ENCODE measurements at regions not wholly inside any gene's neighbourhood (a gene's known extent, or its start where the extent isn't known, plus 50 kb on each side); places are given as distances from the start of the nearest gene placed in this dataset.

DNA sequence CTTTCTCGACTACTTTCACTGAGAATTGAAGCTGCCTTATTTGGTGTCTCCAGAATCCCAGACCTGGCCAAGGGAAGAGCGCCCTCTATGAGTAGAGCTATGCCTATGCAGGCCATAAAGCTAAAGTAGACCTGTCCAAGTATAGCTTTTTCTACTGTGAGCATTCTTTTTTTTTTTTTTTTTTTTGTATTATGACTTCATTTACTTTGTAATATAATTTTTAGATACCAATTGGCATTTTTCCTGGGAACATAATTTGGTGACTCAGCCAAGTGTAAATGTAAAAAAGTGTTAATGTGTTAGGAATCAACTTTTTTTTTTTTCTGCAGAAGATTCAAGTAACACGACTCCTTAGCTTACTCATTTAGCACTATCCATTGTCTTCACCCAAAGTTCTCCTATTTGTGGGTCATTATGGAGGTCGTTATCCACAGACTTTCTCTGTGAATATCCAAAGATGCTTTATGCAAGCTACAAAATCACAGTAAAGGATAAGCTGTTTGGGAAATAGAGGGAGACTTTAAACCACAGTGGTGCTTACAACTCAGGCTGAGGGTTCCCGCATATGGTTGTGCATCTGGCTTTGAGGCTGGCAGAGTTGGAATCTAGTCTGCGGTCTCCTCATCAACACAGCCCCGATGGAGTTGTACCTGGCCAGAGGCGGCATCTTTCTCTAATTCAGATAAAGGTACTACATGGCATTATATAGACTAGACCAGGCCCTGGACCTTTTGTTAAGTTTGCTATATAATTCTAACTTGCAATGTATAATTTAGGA lies 1040.2 kb upstream of the SORCS1 start:
- H3K4me3 Mint-ChIP-seq: no peak overlapping the region
- POLR2A ChIA-PET: no interaction called here
- H3K9me3 Mint-ChIP-seq: peaks cover 1% of the 10 kb centered on the region
- no peaks in the 10 kb centered on the region for H3K27me3 Mint-ChIP-seq
- H3K36me3 Mint-ChIP-seq: no peaks in the 10 kb centered on the region
- DNase-seq (no peak), ATAC-seq (ENCODE audit: low read depth) (no peak)
- H3K27ac Mint-ChIP-seq: no peak overlapping the region
- no peaks in the 10 kb centered on the region for H3K4me1 Mint-ChIP-seq

DNA sequence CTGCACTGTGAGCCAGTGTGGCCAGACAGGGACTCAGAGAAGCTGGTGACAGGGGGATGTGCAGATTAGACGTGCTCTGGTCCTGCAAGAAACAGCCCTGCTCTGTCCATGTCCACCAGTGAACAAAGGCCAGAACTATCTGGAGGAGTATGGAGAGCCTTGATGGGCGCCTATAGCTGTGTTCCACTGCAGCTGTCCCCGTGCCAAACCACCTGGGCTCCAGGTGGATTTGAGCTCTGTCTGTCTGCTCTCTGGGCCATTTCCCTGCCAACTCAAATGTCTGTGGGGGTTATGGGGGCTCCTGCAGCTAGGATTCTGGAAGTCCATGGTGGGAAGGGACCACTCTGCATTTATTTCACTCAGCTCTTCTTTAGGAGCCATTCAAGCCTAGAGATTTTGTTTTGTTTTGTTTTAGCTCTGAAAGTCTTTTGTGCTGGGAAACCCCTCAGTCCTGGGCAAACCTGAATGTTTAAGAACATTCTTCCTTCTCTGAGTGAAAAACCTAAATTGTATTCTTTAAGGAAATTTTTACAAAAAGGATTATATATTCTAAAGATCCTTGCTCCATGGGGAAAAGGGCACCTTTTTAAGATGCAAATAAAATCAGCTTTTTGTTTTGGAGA lies 1039.5 kb upstream of the SORCS1 start:
- DNase-seq (no peak), ATAC-seq (ENCODE audit: low read depth) (no peak)
- H3K4me1 Mint-ChIP-seq: no peaks in the 10 kb centered on the region
- POLR2A ChIA-PET: no interaction called here
- no peaks in the 10 kb centered on the region for H3K27me3 Mint-ChIP-seq
- no peaks in the 10 kb centered on the region for H3K36me3 Mint-ChIP-seq
- no peak overlapping the region for H3K4me3 Mint-ChIP-seq
- peaks cover 1% of the 10 kb centered on the region for H3K9me3 Mint-ChIP-seq
- no peak overlapping the region for H3K27ac Mint-ChIP-seq

DNA sequence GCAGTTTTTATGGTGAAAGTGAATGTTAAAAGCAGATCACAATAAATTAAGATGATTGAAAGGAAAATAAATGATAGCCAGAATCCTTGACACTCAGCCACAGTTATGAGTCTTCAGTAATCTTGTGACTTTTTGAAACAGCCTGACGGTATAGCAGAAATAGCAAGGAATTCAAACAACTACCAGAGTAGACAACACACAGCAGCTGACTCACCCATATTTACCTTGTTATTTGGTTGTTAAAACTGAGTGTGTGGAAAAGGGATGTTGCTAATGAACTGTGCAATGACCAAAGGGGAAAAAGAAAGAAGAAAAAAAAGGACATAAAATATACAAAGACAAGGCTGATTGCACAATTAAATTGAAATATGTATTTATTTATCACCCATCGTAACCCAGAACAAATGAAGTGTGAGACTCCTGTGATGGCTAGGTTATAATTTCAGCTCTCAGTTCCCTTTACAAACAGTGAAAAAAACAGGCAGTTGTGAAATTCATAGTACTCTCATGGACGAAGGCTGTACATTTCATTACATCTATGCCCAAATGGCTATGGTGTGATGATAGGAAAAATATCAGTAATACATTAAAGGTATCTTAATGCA lies 1023.0 kb upstream of the SORCS1 start:
- no peak for DNase-seq
- no peak for ATAC-seq (ENCODE audit: low read depth)
- Mint-ChIP-seq H3K27ac (no peak overlapping the region), H3K36me3 (no peaks in the 10 kb centered on the region), H3K9me3 (peaks cover 1% of the 10 kb centered on the region), H3K4me1 (no peaks in the 10 kb centered on the region), H3K4me3 (no peak overlapping the region), H3K27me3 (no peaks in the 10 kb centered on the region)
- POLR2A ChIA-PET: no interaction called here

DNA sequence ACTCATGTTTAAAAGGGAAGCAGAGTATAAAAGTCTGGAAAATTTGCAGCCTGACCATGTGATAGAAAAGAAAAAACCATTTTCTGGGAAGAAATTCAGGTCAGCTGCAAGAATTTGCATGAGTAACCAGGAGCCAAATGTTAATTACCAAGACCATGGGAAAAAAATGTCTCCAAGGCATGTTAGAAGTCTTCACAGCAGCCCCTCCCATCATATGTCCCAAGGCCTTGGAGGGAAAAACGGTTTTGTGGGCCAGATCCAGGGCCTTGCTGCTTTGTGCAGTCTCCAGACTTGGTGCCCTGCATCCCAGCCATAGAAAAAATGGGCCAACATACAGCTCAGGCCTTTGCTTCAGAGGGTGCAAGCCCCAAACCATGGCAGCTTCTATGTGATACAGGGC lies 1019.6 kb upstream of the SORCS1 start:
- peaks cover 1% of the 10 kb centered on the region for H3K9me3 Mint-ChIP-seq
- H3K27me3 Mint-ChIP-seq: no peaks in the 10 kb centered on the region
- no peaks in the 10 kb centered on the region for H3K4me1 Mint-ChIP-seq

DNA sequence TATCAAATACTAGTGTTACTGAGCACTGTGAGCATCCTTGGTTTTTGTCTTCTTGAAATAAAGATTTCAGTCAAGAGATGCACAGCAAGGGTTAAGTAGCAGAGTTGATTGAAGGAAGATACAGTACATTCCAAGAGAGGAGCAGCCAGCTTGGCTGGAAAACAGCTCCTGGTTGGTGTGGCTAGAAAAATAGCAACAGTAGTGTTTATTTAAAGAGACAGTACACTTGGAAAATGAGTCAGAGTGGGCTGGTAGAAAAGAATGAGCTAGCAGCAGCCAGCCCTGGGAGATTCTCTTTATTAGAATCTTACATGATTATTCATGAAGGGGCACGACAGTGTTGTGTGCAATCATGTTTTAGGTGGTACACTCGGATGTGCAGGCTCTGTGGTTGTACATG lies 1016.4 kb upstream of the SORCS1 start:
- no peaks in the 10 kb centered on the region for H3K36me3 Mint-ChIP-seq
- POLR2A ChIA-PET: no interaction called here

More for the DNA sequence above, 1019.6 kb upstream of the SORCS1 start:
- H3K36me3 Mint-ChIP-seq: no peaks in the 10 kb centered on the region
- H3K27ac Mint-ChIP-seq: no peak overlapping the region
- POLR2A ChIA-PET: no interaction called here
- no peak overlapping the region for H3K4me3 Mint-ChIP-seq
- ATAC-seq (ENCODE audit: low read depth): no peak
- DNase-seq: no peak

DNA sequence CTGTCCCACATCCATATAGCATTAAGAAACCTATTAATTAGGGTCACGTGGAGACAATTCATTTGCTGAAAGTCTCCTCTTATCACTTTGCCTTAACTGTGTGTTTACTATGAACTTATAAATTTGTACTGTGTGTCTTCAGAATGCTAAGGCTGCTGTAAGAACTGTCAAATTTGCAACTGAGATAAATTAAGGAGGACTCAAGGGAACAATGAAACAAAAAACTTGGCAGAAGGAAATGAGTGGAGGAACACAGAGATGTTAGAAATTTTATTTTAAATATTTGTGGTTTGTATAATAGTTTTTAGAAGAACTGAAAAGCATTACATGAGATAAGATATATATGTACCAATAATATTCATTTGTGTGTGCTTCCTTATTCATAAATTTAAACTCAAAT lies 1005.3 kb upstream of the SORCS1 start:
- no peak for ATAC-seq (ENCODE audit: low read depth)
- Mint-ChIP-seq H3K4me1 (no peaks in the 10 kb centered on the region), H3K36me3 (no peaks in the 10 kb centered on the region), H3K27ac (no peak overlapping the region), H3K27me3 (no peaks in the 10 kb centered on the region), H3K9me3 (peaks cover 2% of the 10 kb centered on the region), H3K4me3 (no peak overlapping the region)
- DNase-seq: no peak
- POLR2A ChIA-PET: no interaction called here

More for the DNA sequence above, 1016.4 kb upstream of the SORCS1 start:
- Mint-ChIP-seq H3K9me3 (no peaks in the 10 kb centered on the region), H3K4me3 (no peak overlapping the region), H3K27ac (no peak overlapping the region), H3K27me3 (no peaks in the 10 kb centered on the region), H3K4me1 (no peaks in the 10 kb centered on the region)
- no peak for ATAC-seq (ENCODE audit: low read depth)
- DNase-seq: no peak

DNA sequence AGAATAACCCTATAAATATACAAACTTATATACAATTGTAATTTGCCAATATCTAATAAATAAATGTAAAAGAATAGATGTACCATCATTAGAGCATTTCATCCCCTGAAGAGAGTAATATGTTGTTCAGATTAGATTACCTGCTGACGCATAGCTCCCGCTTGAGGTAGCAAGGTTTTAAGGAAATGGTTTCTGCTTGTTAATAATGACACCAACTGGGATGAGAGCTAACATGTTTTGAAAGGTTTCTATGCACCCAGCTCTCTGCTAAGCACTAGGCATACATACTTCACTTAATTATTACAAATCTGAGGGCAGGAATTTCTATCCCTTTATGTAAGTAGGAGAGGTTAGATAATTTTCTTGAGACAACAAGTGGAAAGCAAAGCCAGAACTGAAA lies 1003.3 kb upstream of the SORCS1 start:
- no peak for ATAC-seq (ENCODE audit: low read depth)
- no peak overlapping the region for H3K4me3 Mint-ChIP-seq
- no peaks in the 10 kb centered on the region for H3K4me1 Mint-ChIP-seq
- H3K36me3 Mint-ChIP-seq: no peaks in the 10 kb centered on the region
- H3K9me3 Mint-ChIP-seq: peaks cover 2% of the 10 kb centered on the region
- POLR2A ChIA-PET: no interaction called here
- DNase-seq: no peak
- H3K27me3 Mint-ChIP-seq: no peaks in the 10 kb centered on the region
- H3K27ac Mint-ChIP-seq: no peak overlapping the region

DNA sequence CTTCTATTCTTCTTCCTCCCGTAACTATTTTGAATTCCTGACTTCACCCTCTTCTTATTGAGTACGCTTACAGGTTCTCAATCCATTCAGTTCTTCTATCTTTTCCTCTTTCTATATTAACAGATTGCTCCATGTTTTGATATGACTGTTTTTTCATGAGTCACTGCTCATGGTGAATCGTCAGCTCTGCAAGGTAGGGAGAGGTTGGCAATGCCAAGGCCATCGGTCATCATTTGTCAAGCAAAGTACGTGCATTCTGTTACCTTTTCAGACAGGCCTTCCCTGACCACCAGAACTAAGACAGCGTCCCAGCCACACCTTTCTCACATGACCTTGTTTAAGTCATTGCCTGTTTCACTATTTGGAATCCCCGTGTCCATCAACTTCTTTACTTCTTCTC lies 1001.9 kb upstream of the SORCS1 start:
- Mint-ChIP-seq H3K4me3 (no peak overlapping the region), H3K27ac (no peak overlapping the region), H3K27me3 (no peaks in the 10 kb centered on the region), H3K36me3 (no peaks in the 10 kb centered on the region), H3K4me1 (no peaks in the 10 kb centered on the region), H3K9me3 (peaks cover 2% of the 10 kb centered on the region)
- no peak for ATAC-seq (ENCODE audit: low read depth)
- POLR2A ChIA-PET: no interaction called here
- DNase-seq: no peak

DNA sequence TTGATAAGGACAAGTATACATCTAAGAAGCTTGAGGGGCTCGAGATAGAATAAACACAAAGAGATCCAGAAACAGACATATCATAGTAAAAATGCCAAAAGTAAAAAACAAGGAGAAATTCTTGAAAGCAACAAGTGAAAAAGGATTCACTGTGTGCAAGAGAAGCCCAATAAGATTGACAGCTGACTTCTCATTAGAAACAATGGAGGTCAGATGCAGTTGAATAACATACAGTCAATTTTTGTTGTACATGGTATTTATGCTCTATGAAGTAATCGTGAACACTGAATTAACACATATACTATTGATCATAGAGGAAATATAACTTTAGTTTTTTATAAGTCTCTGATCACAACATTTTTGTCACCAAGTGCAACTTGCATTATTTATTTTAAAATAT lies 982.8 kb upstream of the SORCS1 start:
- Mint-ChIP-seq H3K9me3 (peaks cover 13% of the 10 kb centered on the region), H3K27ac (no peak overlapping the region), H3K27me3 (no peaks in the 10 kb centered on the region), H3K36me3 (no peaks in the 10 kb centered on the region), H3K4me1 (no peaks in the 10 kb centered on the region), H3K4me3 (no peak overlapping the region)
- no peak for ATAC-seq (ENCODE audit: low read depth)
- DNase-seq: no peak
- POLR2A ChIA-PET: no interaction called here

DNA sequence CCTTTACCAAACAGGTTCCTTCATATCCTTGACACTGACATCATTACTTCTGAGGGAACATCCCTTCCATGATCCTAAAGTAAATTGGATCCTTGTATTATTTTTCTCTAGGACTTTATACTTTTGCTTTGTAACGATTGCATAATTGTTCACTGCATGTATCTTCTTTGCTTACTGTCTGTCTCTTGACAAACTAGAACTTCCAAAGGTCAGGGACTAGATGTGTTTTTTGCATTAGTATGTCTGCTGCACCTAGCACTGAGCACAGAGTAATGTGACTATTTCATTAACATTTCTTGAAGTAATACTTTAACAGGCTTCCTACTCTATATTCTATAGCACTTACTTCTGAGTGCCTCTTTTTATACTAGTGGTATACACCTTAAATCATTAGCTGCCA lies 976.6 kb upstream of the SORCS1 start:
- no peak overlapping the region for H3K27ac Mint-ChIP-seq
- POLR2A ChIA-PET: no interaction called here
- H3K4me3 Mint-ChIP-seq: no peak overlapping the region

DNA sequence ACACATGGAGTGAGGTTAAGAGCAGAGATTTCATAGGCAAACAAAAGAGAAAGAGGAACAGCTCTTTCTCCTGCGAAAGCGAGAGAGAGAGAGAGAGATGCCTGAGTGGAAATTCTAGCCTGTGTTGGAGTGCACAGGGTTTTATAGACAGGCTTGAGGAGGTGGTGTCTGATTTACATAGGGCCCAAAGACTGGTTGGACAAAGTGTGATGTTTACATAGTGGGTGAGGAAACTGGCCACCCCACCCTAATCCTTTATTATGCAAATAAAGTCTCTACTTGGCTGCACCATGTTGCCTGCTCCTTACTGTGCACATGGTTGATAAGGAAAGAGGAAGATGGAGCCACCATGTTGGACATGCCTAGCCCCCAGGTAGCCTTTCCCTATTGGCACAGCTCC lies 967.8 kb upstream of the SORCS1 start:
- POLR2A ChIA-PET: no interaction called here
- Mint-ChIP-seq H3K36me3 (no peaks in the 10 kb centered on the region), H3K27ac (no peak overlapping the region), H3K9me3 (peaks cover 9% of the 10 kb centered on the region), H3K27me3 (no peaks in the 10 kb centered on the region), H3K4me1 (no peaks in the 10 kb centered on the region), H3K4me3 (no peak overlapping the region)
- DNase-seq (no peak), ATAC-seq (ENCODE audit: low read depth) (no peak)

More for the DNA sequence above, 976.6 kb upstream of the SORCS1 start:
- DNase-seq (no peak), ATAC-seq (ENCODE audit: low read depth) (no peak)
- no peaks in the 10 kb centered on the region for H3K36me3 Mint-ChIP-seq
- H3K9me3 Mint-ChIP-seq: peaks cover 1% of the 10 kb centered on the region
- H3K4me1 Mint-ChIP-seq: no peaks in the 10 kb centered on the region
- no peaks in the 10 kb centered on the region for H3K27me3 Mint-ChIP-seq

DNA sequence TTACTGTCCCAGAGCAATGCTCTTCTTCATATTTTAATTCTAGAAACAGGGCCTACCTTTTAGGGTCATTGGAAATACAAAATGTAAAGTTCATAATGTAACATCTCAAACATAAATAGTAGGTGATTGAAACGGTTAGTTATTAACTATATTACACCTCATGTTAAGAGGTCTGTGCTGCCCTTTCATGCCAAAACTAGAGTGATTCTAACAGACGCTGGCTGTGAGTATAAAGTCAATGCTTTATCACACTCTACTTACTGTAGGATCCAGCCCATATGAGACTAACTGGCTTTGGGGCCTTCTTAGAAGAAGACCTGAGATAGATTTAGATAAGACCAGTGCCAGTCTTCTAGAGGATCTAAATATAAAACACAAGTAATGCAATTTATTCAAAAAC lies 966.1 kb upstream of the SORCS1 start:
- no peaks in the 10 kb centered on the region for H3K27me3 Mint-ChIP-seq
- H3K4me1 Mint-ChIP-seq: no peaks in the 10 kb centered on the region
- DNase-seq (no peak), ATAC-seq (ENCODE audit: low read depth) (no peak)
- POLR2A ChIA-PET: no interaction called here
- no peaks in the 10 kb centered on the region for H3K36me3 Mint-ChIP-seq
- no peak overlapping the region for H3K27ac Mint-ChIP-seq
- no peak overlapping the region for H3K4me3 Mint-ChIP-seq
- H3K9me3 Mint-ChIP-seq: peaks cover 5% of the 10 kb centered on the region

DNA sequence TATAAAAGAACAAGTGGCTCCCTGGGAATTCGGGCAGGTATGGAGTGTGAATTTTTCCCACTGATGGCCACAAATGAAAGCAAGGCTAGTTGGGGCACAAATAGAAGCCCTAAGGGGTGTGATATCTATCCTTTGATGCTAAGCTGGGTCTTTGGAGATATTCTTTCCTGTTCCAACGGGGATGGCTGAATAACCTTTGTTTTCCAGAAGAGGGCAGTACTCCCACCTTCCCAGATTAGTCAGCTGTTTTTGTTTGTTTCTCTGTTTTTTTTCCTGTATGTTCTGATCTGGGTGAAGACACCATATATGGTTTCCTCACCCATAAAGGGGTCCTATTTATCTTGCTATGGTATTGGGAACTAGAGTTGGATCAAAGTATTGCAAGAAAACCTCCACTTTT lies 947.7 kb upstream of the SORCS1 start:
- DNase-seq (no peak), ATAC-seq (ENCODE audit: low read depth) (no peak)
- H3K4me1 Mint-ChIP-seq: no peaks in the 10 kb centered on the region
- H3K4me3 Mint-ChIP-seq: no peak overlapping the region
- H3K27me3 Mint-ChIP-seq: no peaks in the 10 kb centered on the region
- no peak overlapping the region for H3K27ac Mint-ChIP-seq
- H3K9me3 Mint-ChIP-seq: peaks cover 2% of the 10 kb centered on the region
- POLR2A ChIA-PET: no interaction called here
- H3K36me3 Mint-ChIP-seq: no peaks in the 10 kb centered on the region

DNA sequence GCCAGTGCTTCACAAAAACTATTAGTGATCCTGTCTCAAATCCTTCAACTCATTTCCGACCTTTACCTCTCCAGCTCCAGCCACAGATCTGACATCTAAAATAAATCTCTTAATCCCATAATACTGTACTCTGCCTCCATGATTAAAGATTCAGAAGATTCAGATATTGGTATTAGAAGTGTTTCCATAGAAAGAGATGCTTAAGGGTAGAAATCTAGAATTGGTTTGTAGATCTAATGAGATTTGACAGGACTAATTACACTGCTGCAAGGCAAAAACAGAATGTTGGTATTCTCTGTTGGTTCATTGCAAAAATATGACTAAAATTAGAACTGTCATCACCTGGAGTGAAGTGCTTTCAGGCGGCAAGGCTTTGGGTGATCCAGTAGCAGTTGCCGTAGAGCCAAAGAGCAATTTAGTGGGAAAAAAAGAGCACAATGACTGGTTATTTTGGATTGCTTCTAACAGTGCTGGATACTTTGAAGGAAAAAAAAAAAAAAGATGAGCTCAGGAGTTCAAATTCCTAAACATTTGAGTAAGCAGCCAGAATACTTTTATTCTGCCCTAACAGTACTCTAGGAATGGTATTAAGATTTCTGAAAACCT lies 940.1 kb upstream of the SORCS1 start:
- DNase-seq: no peak
- Mint-ChIP-seq H3K27me3 (no peaks in the 10 kb centered on the region), H3K27ac (no peak overlapping the region), H3K9me3 (peaks cover 1% of the 10 kb centered on the region), H3K36me3 (no peaks in the 10 kb centered on the region), H3K4me3 (no peak overlapping the region), H3K4me1 (no peaks in the 10 kb centered on the region)
- POLR2A ChIA-PET: no interaction called here
- no peak for ATAC-seq (ENCODE audit: low read depth)

Data from activated naive CD8-positive, alpha-beta T cell treated with anti-CD3 and anti-CD28 coated beads, Interleukin-2, amount 10 ng/mL, durations not matched to agents 7 days and 5 days (primary cell).